Lung (tissue), 11 donors: ENCODE measurements at regions not wholly inside any gene's neighbourhood (a gene's known extent, or its start where the extent isn't known, plus 50 kb on each side); places are given as distances from the start of the nearest gene placed in this dataset.

Experiments
- ATAC-seq: fragments of 200-7000 bp; cut with Tn5 transposase; one replicate; pipeline ENCODE4 v1.9.1; 2020; ENCODE audit warnings: moderate number of reproducible peaks; ENCODE audit not compliant: insufficient read depth, low FRiP score
- DNase-seq, 3 donors: peaks; one replicate each; pipeline ENCODE4 v3.0.0-alpha.2; 2013 to 2017
- H3K27ac ChIP-seq, 2 donors: one replicate each; pipeline ENCODE4 v1.5.1; 2013; ENCODE audit warnings: mild to moderate bottlenecking in 2 of 2, moderate library complexity in 2 of 2, control low read depth in 1 of 2, inconsistent platforms in 1 of 2, low read depth in 1 of 2, low read length in 1 of 2
- H3K27me3 ChIP-seq, 3 donors: one replicate each; pipeline ENCODE4 v1.5.1; 2013; ENCODE audit warnings: low read length in 2 of 3; ENCODE audit not compliant: control insufficient read depth in 3 of 3, insufficient read depth in 3 of 3
- H3K36me3 ChIP-seq, 4 donors: one replicate each; pipeline ENCODE4 v1.5.1; 2013; ENCODE audit warnings: low read length in 4 of 4, mild to moderate bottlenecking in 1 of 4, moderate library complexity in 1 of 4; ENCODE audit not compliant: control insufficient read depth in 4 of 4, insufficient read depth in 4 of 4
- H3K4me1 ChIP-seq, 5 donors: one replicate each; pipeline ENCODE4 v1.5.1; 2013; ENCODE audit warnings: low read length in 5 of 5, mild to moderate bottlenecking in 2 of 5, moderate library complexity in 1 of 5; ENCODE audit not compliant: control insufficient read depth in 5 of 5, insufficient read depth in 5 of 5
- H3K4me3 ChIP-seq: one replicate; pipeline ENCODE4 v1.5.1; 2013; ENCODE audit warnings: mild to moderate bottlenecking, control low read depth, moderate library complexity
- H3K9ac ChIP-seq, 2 donors: one replicate each; pipeline ENCODE4 v1.5.1; 2013; ENCODE audit warnings: low read length in 2 of 2, control low read depth in 1 of 2; ENCODE audit not compliant: insufficient read depth in 1 of 2
- H3K9me3 ChIP-seq, 4 donors: one replicate each; pipeline ENCODE4 v1.5.1; 2013; ENCODE audit warnings: low read length in 3 of 4, mild to moderate bottlenecking in 1 of 4, moderate library complexity in 1 of 4; ENCODE audit not compliant: control insufficient read depth in 4 of 4, insufficient read depth in 3 of 4
- WGBS, 2 donors: extraction: QIAGEN DNeasy Blood & Tissue Kit; methylation state at CpG; one replicate each; pipeline ENCODE4 v1.1.7; 2013; 5-methylcytosine and 5-hydroxymethylcytosine counted together
- TF ChIP-seq, protein P1 (sequence below): IDR thresholded peaks from 2 replicates; pipeline ENCODE4 v1.5.1; 2012; ENCODE audit warnings: mild to moderate bottlenecking; ENCODE audit errors: control extremely low read depth, extremely low read depth
- donor health status: control.
- donor health status: control.
- donor health status: Bipolar disorder and iron deficiency.
- donor health status: healthy.
- donor health status: DM: yes; HTN: yes; CAD: no.

DNA sequence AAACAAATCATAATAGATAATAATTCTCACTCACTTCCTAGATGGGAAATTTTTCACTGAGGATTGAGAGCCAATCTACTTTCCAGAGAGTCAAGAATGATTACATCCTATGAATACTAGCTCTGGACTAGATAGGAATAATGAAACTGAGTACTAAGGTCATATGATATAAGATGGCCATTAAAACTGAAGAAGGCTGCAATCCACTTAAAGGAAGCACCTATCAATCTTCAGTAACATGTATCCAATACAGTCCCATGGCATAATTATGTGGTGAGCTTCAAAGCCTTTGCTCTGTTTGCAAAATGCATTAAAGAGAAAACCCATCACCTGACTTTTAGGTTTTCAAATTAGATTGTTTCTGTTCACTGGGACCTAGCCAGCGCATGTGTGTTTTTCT, 398.0 kb upstream of the MEIS1 start:
- WGBS, 2 donors = 92 to 94% methylated on average over 1 of the region's 1 CpG
- H3K9ac ChIP-seq = no peak overlapping the region
- H3K9me3 ChIP-seq = no peaks in the 10 kb centered on the region
- no peak overlapping the region for H3K27ac ChIP-seq
- H3K4me1 ChIP-seq = peaks cover 0 to 12% (median 0%) of the 10 kb centered on the region in 5 donors
- no peak for DNase-seq
- no peaks in the 10 kb centered on the region for H3K36me3 ChIP-seq
- H3K4me3 ChIP-seq = no peak overlapping the region
- no peak for ATAC-seq
- H3K27me3 ChIP-seq = peaks cover 0 to 3% (median 0%) of the 10 kb centered on the region in 3 donors
- TF ChIP-seq, protein P1, sequence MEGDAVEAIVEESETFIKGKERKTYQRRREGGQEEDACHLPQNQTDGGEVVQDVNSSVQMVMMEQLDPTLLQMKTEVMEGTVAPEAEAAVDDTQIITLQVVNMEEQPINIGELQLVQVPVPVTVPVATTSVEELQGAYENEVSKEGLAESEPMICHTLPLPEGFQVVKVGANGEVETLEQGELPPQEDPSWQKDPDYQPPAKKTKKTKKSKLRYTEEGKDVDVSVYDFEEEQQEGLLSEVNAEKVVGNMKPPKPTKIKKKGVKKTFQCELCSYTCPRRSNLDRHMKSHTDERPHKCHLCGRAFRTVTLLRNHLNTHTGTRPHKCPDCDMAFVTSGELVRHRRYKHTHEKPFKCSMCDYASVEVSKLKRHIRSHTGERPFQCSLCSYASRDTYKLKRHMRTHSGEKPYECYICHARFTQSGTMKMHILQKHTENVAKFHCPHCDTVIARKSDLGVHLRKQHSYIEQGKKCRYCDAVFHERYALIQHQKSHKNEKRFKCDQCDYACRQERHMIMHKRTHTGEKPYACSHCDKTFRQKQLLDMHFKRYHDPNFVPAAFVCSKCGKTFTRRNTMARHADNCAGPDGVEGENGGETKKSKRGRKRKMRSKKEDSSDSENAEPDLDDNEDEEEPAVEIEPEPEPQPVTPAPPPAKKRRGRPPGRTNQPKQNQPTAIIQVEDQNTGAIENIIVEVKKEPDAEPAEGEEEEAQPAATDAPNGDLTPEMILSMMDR = no peak

DNA sequence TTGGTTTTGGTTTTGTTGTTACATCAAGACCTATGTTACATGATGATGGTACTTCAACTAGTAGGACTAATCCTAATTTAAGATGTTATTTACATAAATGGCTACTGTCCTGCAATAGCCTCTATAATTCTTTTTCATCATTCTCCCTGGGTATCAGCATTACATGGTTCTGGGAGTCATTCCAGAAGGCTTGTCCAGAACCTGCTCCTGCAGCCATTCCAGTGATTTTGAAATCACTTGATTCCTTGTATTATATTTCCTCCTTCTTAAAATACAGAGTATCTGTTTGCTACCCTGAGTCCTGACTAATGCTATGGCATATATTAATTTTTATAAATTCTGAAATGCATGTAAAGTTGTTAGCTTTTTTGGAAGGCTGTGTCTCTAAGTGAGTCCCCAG, 400.5 kb upstream of the MEIS1 start:
- DNase-seq (peak in 1 of 3 donors; percentile 25), ATAC-seq (no peak)
- TF ChIP-seq, protein P1 = no peak
- peaks cover 0 to 12% (median 0%) of the 10 kb centered on the region in 5 donors for H3K4me1 ChIP-seq
- no peaks in the 10 kb centered on the region for H3K36me3 ChIP-seq
- peaks cover 0 to 3% (median 0%) of the 10 kb centered on the region in 3 donors for H3K27me3 ChIP-seq
- no peak overlapping the region for H3K4me3 ChIP-seq
- H3K9me3 ChIP-seq = no peaks in the 10 kb centered on the region
- H3K9ac ChIP-seq = no peak overlapping the region
- no peak overlapping the region for H3K27ac ChIP-seq

DNA sequence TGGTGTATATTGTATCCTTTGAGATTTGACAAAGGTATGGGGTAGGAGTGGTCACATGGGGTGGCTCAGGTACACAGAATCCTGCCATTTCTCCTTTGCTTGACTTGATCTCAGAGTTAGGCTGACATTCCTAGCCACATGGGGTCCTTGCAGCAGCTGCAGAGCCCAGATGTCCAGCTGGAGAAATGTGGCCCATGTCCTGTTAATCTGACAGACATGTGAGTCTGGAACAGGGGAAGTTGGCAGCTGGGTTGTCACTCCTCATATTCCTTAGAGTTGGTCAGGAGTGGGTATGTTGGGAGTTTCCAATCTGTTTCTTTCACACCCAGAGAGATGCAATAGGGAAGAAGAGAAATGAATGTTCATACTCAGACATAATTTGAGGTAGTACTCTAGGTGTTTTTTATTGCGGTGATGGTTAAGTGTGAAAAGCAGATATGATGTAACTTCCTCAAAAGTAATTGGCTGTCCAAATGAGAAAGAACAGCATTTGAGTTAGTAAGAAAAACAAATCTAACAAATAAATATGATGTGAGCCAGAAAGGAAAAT, 402.6 kb upstream of the MEIS1 start:
- no peak overlapping the region for H3K4me3 ChIP-seq
- no peaks in the 10 kb centered on the region for H3K36me3 ChIP-seq
- 75 to 80% methylated on average over 1 of the region's 1 CpG for WGBS, 2 donors
- no peak overlapping the region for H3K27ac ChIP-seq
- H3K27me3 ChIP-seq = no peaks in the 10 kb centered on the region
- TF ChIP-seq, protein P1 = no peak
- no peaks in the 10 kb centered on the region for H3K9me3 ChIP-seq
- H3K9ac ChIP-seq = no peak overlapping the region
- ATAC-seq (no peak), DNase-seq (no peak)
- peaks cover 0 to 4% (median 0%) of the 10 kb centered on the region in 5 donors for H3K4me1 ChIP-seq

DNA sequence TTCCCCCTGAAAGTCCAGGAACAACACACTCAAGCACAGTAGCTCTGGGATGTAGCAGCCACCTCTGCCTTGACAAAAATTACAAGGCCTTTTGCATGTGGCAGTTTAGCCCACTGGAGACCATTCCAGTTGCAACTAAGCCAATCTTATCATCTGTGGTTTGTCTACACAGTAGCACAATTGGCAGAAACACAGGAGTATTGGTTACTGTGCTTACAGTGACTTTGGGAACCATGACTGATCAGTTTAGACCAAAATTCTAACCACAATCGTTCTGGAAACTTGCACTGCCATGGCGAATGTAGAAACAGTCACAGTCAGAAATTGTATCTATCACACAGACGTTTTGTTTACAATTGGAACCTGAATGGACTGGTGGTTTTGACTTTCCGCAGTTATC, 403.7 kb upstream of the MEIS1 start:
- Histone ChIP-seq H3K9ac (no peak overlapping the region), H3K27ac (no peak overlapping the region), H3K9me3 (no peaks in the 10 kb centered on the region), H3K27me3 (no peaks in the 10 kb centered on the region), H3K4me1 (no peaks in the 10 kb centered on the region), H3K36me3 (no peaks in the 10 kb centered on the region), H3K4me3 (no peak overlapping the region)
- TF ChIP-seq, protein P1 = no peak
- WGBS, 2 donors = 81 to 84% methylated on average over 4 of the region's 4 CpGs
- ATAC-seq (no peak), DNase-seq (no peak)
